SJSA1 (cell line): ENCODE measurements at regions not wholly inside any gene's neighbourhood (a gene's known extent, or its start where the extent isn't known, plus 50 kb on each side); places are given as distances from the start of the nearest gene placed in this dataset.

Source experiments
- DNase-seq, 2 experiments: peaks; one replicate each; pipeline ENCODE4 v3.0.0-alpha.2; 2015 to 2020; ENCODE audit warnings: low spot score in 2 of 2, low read depth in 1 of 2
- H3K27ac ChIP-seq: fragments of 250-450 bp; sonication (Bioruptor Pico); 2 replicates; pipeline ENCODE4 v1.5.1; 2020; ENCODE audit warnings: mild to moderate bottlenecking, moderate library complexity
- H3K27me3 ChIP-seq: fragments of 250-450 bp; sonication (Bioruptor Pico); replicated peaks from 2 replicates; pipeline ENCODE4 v1.5.1; 2020; ENCODE audit warnings: mild to moderate bottlenecking, moderate library complexity
- H3K36me3 ChIP-seq: fragments of 250-450 bp; sonication (Bioruptor Pico); 2 replicates; pipeline ENCODE4 v1.5.1; 2020; ENCODE audit warnings: mild to moderate bottlenecking
- H3K4me1 ChIP-seq: fragments of 250-450 bp; sonication (Bioruptor Pico); replicated peaks from 2 replicates; pipeline ENCODE4 v1.6.1; 2021; ENCODE audit warnings: mild to moderate bottlenecking
- H3K4me3 ChIP-seq: fragments of 250-450 bp; sonication (Bioruptor Pico); 2 replicates; pipeline ENCODE4 v1.5.1; 2020; ENCODE audit warnings: mild to moderate bottlenecking
- H3K9me3 ChIP-seq: fragments of 250-450 bp; sonication (Bioruptor Pico); replicated peaks from 2 replicates; pipeline ENCODE4 v1.5.1; 2020; ENCODE audit warnings: mild to moderate bottlenecking

DNA sequence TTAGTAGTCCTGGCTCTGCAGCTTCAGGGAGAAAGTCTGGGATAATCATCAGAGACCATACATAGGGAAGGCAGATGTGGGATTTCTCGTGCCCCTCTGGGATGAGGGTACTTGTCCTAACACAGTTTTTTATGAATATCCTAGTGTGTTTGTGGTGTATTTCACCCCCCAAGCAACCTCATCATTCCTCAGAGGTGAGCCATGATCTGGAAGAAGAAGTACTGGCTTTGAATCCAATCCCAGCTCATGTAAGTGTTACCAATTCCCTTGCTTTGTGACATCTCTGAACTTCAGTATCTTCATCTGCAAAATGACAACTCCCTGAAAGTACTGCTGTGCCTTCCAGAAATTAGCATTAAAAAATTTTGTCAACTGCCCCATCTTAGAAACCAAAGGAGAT lies 347.5 kb upstream of the ZMIZ1 start:
- no peak for DNase-seq
- H3K4me3 ChIP-seq = no peak overlapping the region

DNA sequence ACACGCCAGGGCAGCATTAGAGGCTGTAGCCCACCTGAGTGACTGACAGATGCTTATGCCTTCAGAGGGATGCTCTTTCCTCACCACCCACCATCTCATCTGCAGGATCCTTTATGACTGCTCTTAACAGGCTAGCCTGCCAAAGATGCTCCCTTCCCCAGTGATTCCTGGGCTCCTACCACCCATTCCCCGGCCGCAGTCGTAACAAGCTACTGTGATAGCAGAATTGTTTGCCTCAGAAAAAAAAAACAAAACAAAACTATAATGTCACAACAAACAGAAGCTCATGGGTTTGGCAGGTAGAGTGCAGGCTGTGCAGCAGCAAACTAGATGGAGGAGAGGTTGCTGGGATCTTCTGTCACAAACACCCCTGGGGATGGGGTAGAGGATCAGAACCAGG lies 343.9 kb upstream of the ZMIZ1 start:
- H3K27me3 ChIP-seq = no peaks in the 10 kb centered on the region
- no peak for DNase-seq
- no peaks in the 10 kb centered on the region for H3K9me3 ChIP-seq
- H3K27ac ChIP-seq = no peak overlapping the region
- H3K4me3 ChIP-seq = no peak overlapping the region
- no peaks in the 10 kb centered on the region for H3K4me1 ChIP-seq
- H3K36me3 ChIP-seq = no peaks in the 10 kb centered on the region

More for the DNA sequence above, 347.5 kb upstream of the ZMIZ1 start:
- Histone ChIP-seq H3K27me3 (no peaks in the 10 kb centered on the region), H3K4me1 (peaks cover 28% of the 10 kb centered on the region), H3K9me3 (no peaks in the 10 kb centered on the region), H3K27ac (no peak overlapping the region), H3K36me3 (no peaks in the 10 kb centered on the region)

GRCh38 chr10:78726171-78726570 lies 342.6 kb upstream of the ZMIZ1 start:
- no peak overlapping the region for H3K27ac ChIP-seq
- no peak for DNase-seq
- H3K27me3 ChIP-seq = no peaks in the 10 kb centered on the region
- H3K4me1 ChIP-seq = no peaks in the 10 kb centered on the region
- no peaks in the 10 kb centered on the region for H3K36me3 ChIP-seq
- no peaks in the 10 kb centered on the region for H3K9me3 ChIP-seq
- no peak overlapping the region for H3K4me3 ChIP-seq

- Histone ChIP-seq H3K4me1 (no peaks in the 10 kb centered on the region), H3K27ac (no peak overlapping the region), H3K4me3 (no peak overlapping the region), H3K36me3 (no peaks in the 10 kb centered on the region), H3K9me3 (no peaks in the 10 kb centered on the region), H3K27me3 (no peaks in the 10 kb centered on the region)
- DNase-seq = no peak
Measured at GRCh38 chr10:78727251-78727650, 341.5 kb upstream of the ZMIZ1 start.

DNA sequence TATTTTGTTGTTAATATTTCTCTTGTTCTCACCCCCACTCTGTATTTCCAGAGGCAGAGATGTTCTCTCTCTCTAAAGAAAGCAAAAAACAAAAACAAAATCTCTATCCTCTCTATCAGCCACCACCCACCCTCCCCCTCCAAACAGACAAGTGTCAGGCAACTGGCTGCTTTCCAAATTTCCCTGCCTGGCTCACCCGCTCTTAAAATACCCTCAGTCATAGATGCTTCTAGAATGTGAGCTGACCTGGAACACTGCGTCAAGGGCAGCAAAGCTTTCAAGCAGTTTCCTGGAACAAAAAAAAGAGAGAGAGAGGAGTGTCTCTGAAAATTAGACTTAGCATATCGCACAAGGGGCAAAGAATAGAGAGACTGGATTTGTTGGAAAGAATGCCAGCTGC lies 341.0 kb upstream of the ZMIZ1 start:
- Histone ChIP-seq H3K36me3 (no peaks in the 10 kb centered on the region), H3K4me3 (no peak overlapping the region), H3K4me1 (no peaks in the 10 kb centered on the region), H3K27ac (no peak overlapping the region), H3K9me3 (no peaks in the 10 kb centered on the region), H3K27me3 (no peaks in the 10 kb centered on the region)
- DNase-seq = no peak

GRCh38 chr10:78728176-78728575 lies 340.6 kb upstream of the ZMIZ1 start:
- Histone ChIP-seq H3K9me3 (no peaks in the 10 kb centered on the region), H3K4me1 (no peaks in the 10 kb centered on the region), H3K36me3 (no peaks in the 10 kb centered on the region), H3K27ac (no peak overlapping the region), H3K4me3 (no peak overlapping the region), H3K27me3 (no peaks in the 10 kb centered on the region)
- DNase-seq = no peak

GRCh38 chr10:78729366-78729765 lies 339.4 kb upstream of the ZMIZ1 start:
- no peak overlapping the region for H3K4me3 ChIP-seq
- no peaks in the 10 kb centered on the region for H3K9me3 ChIP-seq
- no peak overlapping the region for H3K27ac ChIP-seq
- H3K4me1 ChIP-seq = no peaks in the 10 kb centered on the region
- H3K36me3 ChIP-seq = no peaks in the 10 kb centered on the region
- no peaks in the 10 kb centered on the region for H3K27me3 ChIP-seq
- no peak for DNase-seq

GRCh38 chr10:78729800-78730199 lies 339.0 kb upstream of the ZMIZ1 start:
- no peaks in the 10 kb centered on the region for H3K9me3 ChIP-seq
- no peaks in the 10 kb centered on the region for H3K36me3 ChIP-seq
- no peaks in the 10 kb centered on the region; the same call in 1 of the 2 replicates for H3K4me1 ChIP-seq
- H3K4me3 ChIP-seq = no peak overlapping the region
- DNase-seq = no peak
- no peaks in the 10 kb centered on the region for H3K27me3 ChIP-seq
- no peak overlapping the region for H3K27ac ChIP-seq

GRCh38 chr10:78730754-78731153 lies 338.0 kb upstream of the ZMIZ1 start:
- no peak overlapping the region for H3K4me3 ChIP-seq
- H3K27me3 ChIP-seq = no peaks in the 10 kb centered on the region
- peaks cover 4% of the 10 kb centered on the region; the same call in 1 of the 2 replicates for H3K4me1 ChIP-seq
- H3K27ac ChIP-seq = no peak overlapping the region
- DNase-seq = no peak
- no peaks in the 10 kb centered on the region for H3K36me3 ChIP-seq
- H3K9me3 ChIP-seq = no peaks in the 10 kb centered on the region

GRCh38 chr10:78731675-78732074 lies 337.1 kb upstream of the ZMIZ1 start:
- H3K9me3 ChIP-seq = no peaks in the 10 kb centered on the region
- H3K27ac ChIP-seq = no peak overlapping the region
- no peaks in the 10 kb centered on the region for H3K36me3 ChIP-seq
- H3K27me3 ChIP-seq = no peaks in the 10 kb centered on the region
- no peak overlapping the region for H3K4me3 ChIP-seq
- peaks cover 4% of the 10 kb centered on the region; the same call in 1 of the 2 replicates for H3K4me1 ChIP-seq
- DNase-seq = no peak

DNA sequence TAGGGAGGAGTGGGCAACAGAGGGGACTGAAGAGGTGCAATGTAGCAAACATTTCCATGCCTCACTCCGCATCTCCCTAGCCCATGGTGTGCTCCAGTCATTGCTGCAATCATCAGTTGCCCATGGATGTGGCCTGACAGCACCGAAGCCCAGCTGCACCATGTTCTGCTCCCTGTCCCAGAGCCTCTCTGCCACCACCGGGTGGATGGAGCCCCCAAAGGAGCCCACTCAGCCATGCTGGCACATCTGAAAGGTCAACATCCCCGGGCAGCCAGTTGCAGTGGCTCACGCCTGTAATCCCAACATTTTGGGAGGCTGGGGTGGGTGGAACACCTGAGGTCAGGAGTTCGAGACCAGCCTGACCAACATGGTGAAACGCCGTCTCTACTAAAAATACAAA lies 336.4 kb upstream of the ZMIZ1 start:
- H3K4me3 ChIP-seq = no peak overlapping the region
- no peaks in the 10 kb centered on the region for H3K9me3 ChIP-seq
- H3K4me1 ChIP-seq = peaks cover 4% of the 10 kb centered on the region; the same call in 1 of the 2 replicates
- DNase-seq = no peak
- no peaks in the 10 kb centered on the region for H3K27me3 ChIP-seq
- no peaks in the 10 kb centered on the region for H3K36me3 ChIP-seq
- no peak overlapping the region for H3K27ac ChIP-seq

DNA sequence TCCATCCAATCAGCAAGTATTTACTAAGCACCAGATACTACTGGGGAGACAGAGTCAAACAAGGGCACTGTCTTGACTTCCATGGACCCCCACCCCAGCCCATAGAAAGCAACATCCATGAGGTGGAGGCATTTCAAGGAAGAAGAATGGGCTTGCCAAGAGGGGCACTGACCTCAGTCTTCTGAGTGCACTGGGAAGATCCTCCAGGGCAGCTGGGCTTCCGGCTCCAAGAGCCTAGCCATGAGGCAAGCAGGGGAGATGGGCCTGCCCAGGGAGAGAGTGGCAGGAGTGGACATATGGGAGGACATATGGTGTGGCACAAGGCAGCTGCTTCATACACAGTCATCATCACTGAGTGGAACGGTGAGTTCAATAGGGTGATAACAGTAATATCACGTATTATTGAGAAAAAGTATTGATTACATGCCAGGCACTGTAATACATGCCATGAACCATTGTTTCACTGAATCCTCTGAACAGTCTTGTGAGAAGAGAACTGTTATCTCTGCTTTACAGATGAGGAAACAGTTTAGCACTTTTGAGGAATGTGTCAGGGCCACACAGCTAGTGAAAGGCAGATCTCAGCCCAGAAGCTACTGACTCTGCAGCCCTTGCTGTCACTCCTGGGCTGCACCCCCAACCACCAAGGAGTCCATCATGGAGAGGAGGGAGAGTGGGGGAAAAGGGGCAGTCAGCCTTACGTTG lies 331.7 kb upstream of the ZMIZ1 start:
- no peaks in the 10 kb centered on the region for H3K27me3 ChIP-seq
- no peak overlapping the region for H3K27ac ChIP-seq
- peaks cover 4% of the 10 kb centered on the region; the same call in 1 of the 2 replicates for H3K4me1 ChIP-seq
- DNase-seq = no peak
- no peaks in the 10 kb centered on the region for H3K9me3 ChIP-seq
- H3K36me3 ChIP-seq = no peaks in the 10 kb centered on the region
- H3K4me3 ChIP-seq = no peak overlapping the region

- DNase-seq = no peak
- H3K4me3 ChIP-seq = no peak overlapping the region
- H3K4me1 ChIP-seq = peaks cover 12% of the 10 kb centered on the region
- no peaks in the 10 kb centered on the region for H3K36me3 ChIP-seq
- H3K27me3 ChIP-seq = no peaks in the 10 kb centered on the region
- H3K9me3 ChIP-seq = no peaks in the 10 kb centered on the region
- H3K27ac ChIP-seq = no peak overlapping the region
Measured at GRCh38 chr10:78737883-78738856, 330.6 kb upstream of the ZMIZ1 start.

GRCh38 chr10:78738861-78739260 lies 329.9 kb upstream of the ZMIZ1 start:
- Histone ChIP-seq H3K27me3 (no peaks in the 10 kb centered on the region), H3K9me3 (no peaks in the 10 kb centered on the region), H3K4me3 (no peak overlapping the region), H3K4me1 (peaks cover 15% of the 10 kb centered on the region), H3K27ac (no peak overlapping the region), H3K36me3 (no peaks in the 10 kb centered on the region)
- no peak for DNase-seq
